ENCODE measurements at regions not wholly inside any gene's neighbourhood (a gene's known extent, or its start where the extent isn't known, plus 50 kb on each side); places are given as distances from the start of the nearest gene placed in this dataset.
A peak's percentile ranks its signal among the peaks of the same experiment; 100 is the strongest.

- H3K27me3 Mint-ChIP-seq: no peaks in the 10 kb centered on the region
- no peak for TF ChIP-seq CTCF (IDR thresholded peaks at IDR 0.05)
- ATAC-seq (ENCODE audit: poor library complexity) (no peak), DNase-seq (peak in 3 of 14 experiments; percentile 24 to 69 (median 61))
- no peaks in the 10 kb centered on the region for H3K9me3 Mint-ChIP-seq
- no peak overlapping the region for H3K27ac ChIP-seq (ENCODE audit: low read depth in 1 of 2, low read length in 2 of 2)
- peaks cover 0 to 4% of the 10 kb centered on the region in 2 experiments for H3K27me3 ChIP-seq (ENCODE audit: control insufficient read depth in 1 of 2, insufficient read depth in 2 of 2, low read length in 2 of 2)
- POLR2A ChIA-PET: no interaction called here
- peaks cover 17% of the 10 kb centered on the region for H3K4me1 Mint-ChIP-seq (ENCODE audit: low read depth)
- peaks cover 14% of the 10 kb centered on the region for H3K4me1 ChIP-seq (ENCODE audit: insufficient read depth, low read length)
- H3K36me3 Mint-ChIP-seq (ENCODE audit: low read depth): no peaks in the 10 kb centered on the region
- no peak overlapping the region for H3K4me3 Mint-ChIP-seq
- no peak overlapping the region for H3K27ac Mint-ChIP-seq
- H3K9me3 ChIP-seq (ENCODE audit: control insufficient read depth in 1 of 2, insufficient read depth in 1 of 2, low read length in 2 of 2): no peaks in the 10 kb centered on the region
- no peaks in the 10 kb centered on the region for H3K36me3 ChIP-seq (ENCODE audit: insufficient read depth, low read length)
- intact Hi-C loops (cut with DNase I, micrococcal nuclease): no loop called here
- CTCF ChIA-PET: no interaction called here
- H3K4me3 ChIP-seq (ENCODE audit: low read length): no peak overlapping the region
Observed at GRCh38 chr15:58247855-58248842, 110.0 kb downstream of the AQP9 start.

- DNase-seq: peak in 4 of 14 experiments; percentile 18 to 53 (median 30)
- peak overlapping the region; percentile 79 for H3K4me3 Mint-ChIP-seq
- H3K36me3 Mint-ChIP-seq (ENCODE audit: low read depth): no peaks in the 10 kb centered on the region
- no peaks in the 10 kb centered on the region for H3K36me3 ChIP-seq (ENCODE audit: insufficient read depth, low read length)
- intact Hi-C loops (cut with DNase I, micrococcal nuclease): no loop called here
- no peak for TF ChIP-seq CTCF (IDR thresholded peaks at IDR 0.05)
- H3K9me3 ChIP-seq (ENCODE audit: control insufficient read depth in 1 of 2, insufficient read depth in 1 of 2, low read length in 2 of 2): no peaks in the 10 kb centered on the region
- peaks cover 0 to 4% of the 10 kb centered on the region in 2 experiments for H3K27me3 ChIP-seq (ENCODE audit: control insufficient read depth in 1 of 2, insufficient read depth in 2 of 2, low read length in 2 of 2)
- H3K9me3 Mint-ChIP-seq: no peaks in the 10 kb centered on the region
- peak overlapping the region; percentile 60 for H3K27ac Mint-ChIP-seq
- peak overlapping the region; percentile 40 for H3K4me3 ChIP-seq (ENCODE audit: low read length)
- H3K4me1 ChIP-seq (ENCODE audit: insufficient read depth, low read length): peaks cover 14% of the 10 kb centered on the region
- CTCF ChIA-PET: no interaction called here
- H3K27ac ChIP-seq (ENCODE audit: low read depth in 1 of 2, low read length in 2 of 2): peak overlapping the region in 1 of 2 donors; percentile 32
- peak; percentile 70 for ATAC-seq (ENCODE audit: poor library complexity)
- H3K27me3 Mint-ChIP-seq: no peaks in the 10 kb centered on the region
- H3K4me1 Mint-ChIP-seq (ENCODE audit: low read depth): peaks cover 17% of the 10 kb centered on the region
- POLR2A ChIA-PET: interaction anchor here (1.4 kb wide), 1 partner anchor 109 kb away, joined by 3 read pairs; no protein-coding TSS in a partner anchor
Observed at GRCh38 chr15:58249646-58250312, 111.6 kb downstream of the AQP9 start.

GRCh38 chr15:58252586-58253323 lies 114.6 kb downstream of the AQP9 start:
- POLR2A ChIA-PET: interaction anchor here (1.0 kb wide), 1 partner anchor 106 kb away, joined by 3 read pairs; no protein-coding TSS in a partner anchor
- intact Hi-C loops (cut with DNase I, micrococcal nuclease): no loop called here
- ATAC-seq (ENCODE audit: poor library complexity) (no peak), DNase-seq (no peak)
- no peaks in the 10 kb centered on the region for H3K9me3 Mint-ChIP-seq
- no peaks in the 10 kb centered on the region for H3K27me3 Mint-ChIP-seq
- Histone ChIP-seq H3K27me3 (ENCODE audit: control insufficient read depth in 1 of 2, insufficient read depth in 2 of 2, low read length in 2 of 2) (peaks cover 0 to 7% of the 10 kb centered on the region in 2 experiments), H3K4me1 (ENCODE audit: insufficient read depth, low read length) (peaks cover 14% of the 10 kb centered on the region), H3K4me3 (ENCODE audit: low read length) (no peak overlapping the region), H3K27ac (ENCODE audit: low read depth in 1 of 2, low read length in 2 of 2) (no peak overlapping the region), H3K36me3 (ENCODE audit: insufficient read depth, low read length) (no peaks in the 10 kb centered on the region), H3K9me3 (ENCODE audit: control insufficient read depth in 1 of 2, insufficient read depth in 1 of 2, low read length in 2 of 2) (no peaks in the 10 kb centered on the region)
- H3K4me3 Mint-ChIP-seq: no peak overlapping the region
- CTCF ChIA-PET: no interaction called here
- peaks cover 17% of the 10 kb centered on the region for H3K4me1 Mint-ChIP-seq (ENCODE audit: low read depth)
- TF ChIP-seq CTCF (IDR thresholded peaks at IDR 0.05): no peak
- no peak overlapping the region for H3K27ac Mint-ChIP-seq
- H3K36me3 Mint-ChIP-seq (ENCODE audit: low read depth): no peaks in the 10 kb centered on the region

Measured in CD4-positive, alpha-beta T cell (primary cell).